Peyer's patch (tissue), 4 donors: ENCODE measurements at regions not wholly inside any gene's neighbourhood (a gene's known extent, or its start where the extent isn't known, plus 50 kb on each side); places are given as distances from the start of the nearest gene placed in this dataset.

ENCODE experiments used
- DNase-seq, 3 donors: peaks; one replicate each; pipeline ENCODE4 v3.0.0-alpha.2; 2017 to 2019
- H3K27ac ChIP-seq, 4 donors: fragments of 200-600 bp; sonication (generic); one replicate each; pipeline ENCODE4 v1.5.1; 2016 to 2019
- H3K27me3 ChIP-seq, 2 donors: fragments of 200-600 bp; sonication (generic); one replicate each; pipeline ENCODE4 v1.5.1; 2019
- H3K36me3 ChIP-seq, 3 donors: fragments of 200-600 bp; sonication (generic); one replicate each; pipeline ENCODE4 v1.5.1; 2016 to 2019
- H3K4me1 ChIP-seq, 4 donors: fragments of 200-600 bp; sonication (generic); one replicate each; pipeline ENCODE4 v1.5.1; 2016 to 2019
- H3K4me3 ChIP-seq, 4 donors: fragments of 200-600 bp; sonication (generic); 1 replicate in 3 of 4; 2 replicates in 1 of 4; pipeline ENCODE4 v1.5.1; 2016 to 2019; ENCODE audit warnings: mild to moderate bottlenecking in 1 of 4
- H3K9me3 ChIP-seq, 4 donors: fragments of 200-600 bp; sonication (generic); one replicate each; pipeline ENCODE4 v1.5.1; 2016 to 2019; ENCODE audit warnings: mild to moderate bottlenecking in 1 of 4
- CTCF ChIP-seq, 6 experiments: fragments of 450-650 bp in 4 of 6; fragments of 200-600 bp in 2 of 6; sonication (generic) in 1 of 6; IDR thresholded peaks; one replicate each; pipeline ENCODE4 v1.5.1; 2017 to 2019; ENCODE audit warnings: antibody characterized with exemption in 6 of 6, mild to moderate bottlenecking in 3 of 6, moderate library complexity in 1 of 6
- POLR2A ChIP-seq, 2 donors: fragments of 450-650 bp; IDR thresholded peaks; one replicate each; pipeline ENCODE4 v1.5.1; 2017; ENCODE audit warnings: antibody characterized with exemption in 2 of 2, mild to moderate bottlenecking in 2 of 2, moderate library complexity in 2 of 2

- no peaks in the 10 kb centered on the region for H3K4me1 ChIP-seq
- no peak for DNase-seq
Measured at GRCh38 chr13:65638572-65639168, 1591.5 kb downstream of the PCDH9 start.

GRCh38 chr13:65633806-65634205 is 1596.3 kb downstream of the PCDH9 start:
- H3K27ac ChIP-seq, result no peak overlapping the region
- H3K9me3 ChIP-seq, result no peaks in the 10 kb centered on the region
- H3K27me3 ChIP-seq, result no peaks in the 10 kb centered on the region
- H3K36me3 ChIP-seq, result no peaks in the 10 kb centered on the region
- DNase-seq, result no peak
- TF ChIP-seq POLR2A (IDR thresholded peaks at IDR 0.05) (no peak), CTCF (IDR thresholded peaks at IDR 0.05) (no peak)
- H3K4me3 ChIP-seq, result no peak overlapping the region
- no peaks in the 10 kb centered on the region for H3K4me1 ChIP-seq

More at GRCh38 chr13:65638572-65639168, 1591.5 kb downstream of the PCDH9 start:
- H3K27ac ChIP-seq, result no peak overlapping the region
- no peaks in the 10 kb centered on the region for H3K27me3 ChIP-seq
- H3K9me3 ChIP-seq, result peaks cover 0 to 3% (median 0%) of the 10 kb centered on the region in 4 donors
- peak in 2 of 6 experiments; percentile 12 to 23 for TF ChIP-seq CTCF (IDR thresholded peaks at IDR 0.05)
- no peak for TF ChIP-seq POLR2A (IDR thresholded peaks at IDR 0.05)
- H3K36me3 ChIP-seq, result no peaks in the 10 kb centered on the region
- H3K4me3 ChIP-seq, result no peak overlapping the region

GRCh38 chr13:65631078-65631477 is 1599.1 kb downstream of the PCDH9 start:
- H3K9me3 ChIP-seq, result no peaks in the 10 kb centered on the region
- no peak for DNase-seq
- TF ChIP-seq CTCF (IDR thresholded peaks at IDR 0.05), result no peak
- TF ChIP-seq POLR2A (IDR thresholded peaks at IDR 0.05), result no peak
- H3K4me3 ChIP-seq, result no peak overlapping the region
- H3K4me1 ChIP-seq, result no peaks in the 10 kb centered on the region
- no peak overlapping the region for H3K27ac ChIP-seq
- H3K36me3 ChIP-seq, result no peaks in the 10 kb centered on the region
- H3K27me3 ChIP-seq, result no peaks in the 10 kb centered on the region

GRCh38 chr13:65629926-65630325 is 1600.2 kb downstream of the PCDH9 start:
- no peak for TF ChIP-seq CTCF (IDR thresholded peaks at IDR 0.05)
- TF ChIP-seq POLR2A (IDR thresholded peaks at IDR 0.05), result no peak
- no peaks in the 10 kb centered on the region for H3K27me3 ChIP-seq
- H3K36me3 ChIP-seq, result no peaks in the 10 kb centered on the region
- H3K4me3 ChIP-seq, result no peak overlapping the region
- no peaks in the 10 kb centered on the region for H3K9me3 ChIP-seq
- H3K4me1 ChIP-seq, result no peaks in the 10 kb centered on the region
- no peak overlapping the region for H3K27ac ChIP-seq
- DNase-seq, result no peak

GRCh38 chr13:65623148-65623547 is 1607.0 kb downstream of the PCDH9 start:
- Histone ChIP-seq H3K9me3 (no peaks in the 10 kb centered on the region), H3K27ac (no peak overlapping the region), H3K36me3 (no peaks in the 10 kb centered on the region), H3K27me3 (no peaks in the 10 kb centered on the region), H3K4me1 (no peaks in the 10 kb centered on the region), H3K4me3 (no peak overlapping the region)
- no peak for DNase-seq
- TF ChIP-seq CTCF (IDR thresholded peaks at IDR 0.05), result no peak
- no peak for TF ChIP-seq POLR2A (IDR thresholded peaks at IDR 0.05)

- no peak overlapping the region for H3K27ac ChIP-seq
- no peak overlapping the region for H3K4me3 ChIP-seq
- no peaks in the 10 kb centered on the region for H3K27me3 ChIP-seq
- TF ChIP-seq CTCF (IDR thresholded peaks at IDR 0.05) (no peak), POLR2A (IDR thresholded peaks at IDR 0.05) (no peak)
- DNase-seq, result no peak
- H3K36me3 ChIP-seq, result no peaks in the 10 kb centered on the region
- no peaks in the 10 kb centered on the region for H3K9me3 ChIP-seq
- H3K4me1 ChIP-seq, result no peaks in the 10 kb centered on the region
Measured at GRCh38 chr13:65615506-65615905, 1614.6 kb downstream of the PCDH9 start.
